NB4 (cell line): ENCODE measurements at regions not wholly inside any gene's neighbourhood (a gene's known extent, or its start where the extent isn't known, plus 50 kb on each side); places are given as distances from the start of the nearest gene placed in this dataset.

ENCODE experiments used
- MAX ChIP-seq: IDR thresholded peaks from 2 replicates; pipeline ENCODE4 v1.6.1; 2011; ENCODE audit warnings: low read depth, low read length
- POLR2A ChIP-seq: IDR thresholded peaks from 2 replicates; pipeline ENCODE4 v1.6.1; 2011; ENCODE audit warnings: mild to moderate bottlenecking; ENCODE audit not compliant: insufficient read length; ENCODE audit errors: extremely low read depth
- TF ChIP-seq, protein P1 (sequence below): IDR thresholded peaks from one replicate; pipeline ENCODE4 v1.5.1; 2012; ENCODE audit warnings: low read depth, low read length

DNA sequence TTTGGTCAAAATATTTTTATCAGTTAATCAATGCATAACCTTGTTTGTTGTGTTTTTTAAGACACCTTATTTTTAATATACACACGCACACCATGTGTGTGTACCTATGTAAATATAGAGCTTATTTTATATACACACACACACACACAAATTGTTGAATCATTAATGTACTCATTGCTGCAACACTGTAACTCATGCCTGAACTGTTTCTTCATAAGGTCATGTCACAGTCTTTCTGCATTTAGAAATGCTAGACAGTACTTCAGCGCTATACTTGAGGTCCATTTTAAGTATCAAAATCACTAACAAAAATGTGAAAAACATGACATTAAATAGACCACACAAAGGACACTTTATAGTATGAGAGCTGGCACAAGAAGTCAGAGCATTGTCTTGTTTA lies 589.4 kb downstream of the SI start:
- TF ChIP-seq MAX (no peak), POLR2A (no peak)
- TF ChIP-seq, protein P1, sequence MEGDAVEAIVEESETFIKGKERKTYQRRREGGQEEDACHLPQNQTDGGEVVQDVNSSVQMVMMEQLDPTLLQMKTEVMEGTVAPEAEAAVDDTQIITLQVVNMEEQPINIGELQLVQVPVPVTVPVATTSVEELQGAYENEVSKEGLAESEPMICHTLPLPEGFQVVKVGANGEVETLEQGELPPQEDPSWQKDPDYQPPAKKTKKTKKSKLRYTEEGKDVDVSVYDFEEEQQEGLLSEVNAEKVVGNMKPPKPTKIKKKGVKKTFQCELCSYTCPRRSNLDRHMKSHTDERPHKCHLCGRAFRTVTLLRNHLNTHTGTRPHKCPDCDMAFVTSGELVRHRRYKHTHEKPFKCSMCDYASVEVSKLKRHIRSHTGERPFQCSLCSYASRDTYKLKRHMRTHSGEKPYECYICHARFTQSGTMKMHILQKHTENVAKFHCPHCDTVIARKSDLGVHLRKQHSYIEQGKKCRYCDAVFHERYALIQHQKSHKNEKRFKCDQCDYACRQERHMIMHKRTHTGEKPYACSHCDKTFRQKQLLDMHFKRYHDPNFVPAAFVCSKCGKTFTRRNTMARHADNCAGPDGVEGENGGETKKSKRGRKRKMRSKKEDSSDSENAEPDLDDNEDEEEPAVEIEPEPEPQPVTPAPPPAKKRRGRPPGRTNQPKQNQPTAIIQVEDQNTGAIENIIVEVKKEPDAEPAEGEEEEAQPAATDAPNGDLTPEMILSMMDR, result no peak
